Glomerular endothelial cell (primary cell): ENCODE measurements at regions not wholly inside any gene's neighbourhood (a gene's known extent, or its start where the extent isn't known, plus 50 kb on each side); places are given as distances from the start of the nearest gene placed in this dataset.

Source experiments
- DNase-seq: peaks from one replicate; pipeline ENCODE4 v3.0.0-alpha.2; 2011; ENCODE audit warnings: low read depth, low spot score; ENCODE audit errors: extremely low read depth

DNA sequence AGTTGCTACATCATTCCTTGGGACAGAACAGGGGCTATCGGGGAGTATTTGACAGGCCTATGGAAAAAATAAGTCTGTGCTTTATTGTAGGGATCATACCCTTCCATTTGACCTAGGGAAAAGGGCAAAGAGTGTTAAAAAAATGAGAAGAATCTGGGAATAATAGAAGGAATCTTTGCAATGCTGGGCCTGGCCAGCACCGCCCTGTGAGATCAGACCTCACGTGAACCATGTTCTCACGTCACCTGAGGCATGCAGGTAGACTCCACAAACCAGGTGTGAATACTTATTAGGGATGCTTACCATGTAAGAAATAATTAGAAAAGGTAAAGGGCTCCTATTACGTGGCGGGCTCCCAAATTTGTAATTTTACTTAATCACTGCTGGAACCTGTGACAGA is 177.5 kb upstream of the GATA6 start:
- DNase-seq: no peak

DNA sequence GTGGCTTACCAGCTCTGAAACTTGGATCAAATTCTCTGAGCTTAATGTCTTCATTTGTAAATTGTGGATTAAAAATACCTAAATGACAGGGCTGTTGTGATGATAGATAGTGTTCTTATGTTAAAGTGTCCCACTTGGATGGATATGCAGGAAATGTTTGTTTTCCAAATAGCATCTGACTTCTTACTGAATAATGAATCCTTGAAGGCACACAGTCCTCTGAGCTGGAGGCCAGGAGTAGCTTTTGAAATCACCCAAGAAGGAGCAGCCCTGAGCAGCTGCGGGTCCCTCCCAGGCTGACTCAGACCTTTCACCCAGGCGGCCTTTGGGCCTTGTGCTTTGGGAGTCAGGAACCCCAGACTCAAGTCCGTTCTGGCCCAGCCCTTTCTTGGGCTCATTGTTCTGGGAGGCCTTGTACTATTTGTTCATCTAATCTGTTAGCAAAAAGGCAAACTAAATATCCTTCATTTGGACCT is 173.0 kb upstream of the GATA6 start:
- no peak for DNase-seq

DNA sequence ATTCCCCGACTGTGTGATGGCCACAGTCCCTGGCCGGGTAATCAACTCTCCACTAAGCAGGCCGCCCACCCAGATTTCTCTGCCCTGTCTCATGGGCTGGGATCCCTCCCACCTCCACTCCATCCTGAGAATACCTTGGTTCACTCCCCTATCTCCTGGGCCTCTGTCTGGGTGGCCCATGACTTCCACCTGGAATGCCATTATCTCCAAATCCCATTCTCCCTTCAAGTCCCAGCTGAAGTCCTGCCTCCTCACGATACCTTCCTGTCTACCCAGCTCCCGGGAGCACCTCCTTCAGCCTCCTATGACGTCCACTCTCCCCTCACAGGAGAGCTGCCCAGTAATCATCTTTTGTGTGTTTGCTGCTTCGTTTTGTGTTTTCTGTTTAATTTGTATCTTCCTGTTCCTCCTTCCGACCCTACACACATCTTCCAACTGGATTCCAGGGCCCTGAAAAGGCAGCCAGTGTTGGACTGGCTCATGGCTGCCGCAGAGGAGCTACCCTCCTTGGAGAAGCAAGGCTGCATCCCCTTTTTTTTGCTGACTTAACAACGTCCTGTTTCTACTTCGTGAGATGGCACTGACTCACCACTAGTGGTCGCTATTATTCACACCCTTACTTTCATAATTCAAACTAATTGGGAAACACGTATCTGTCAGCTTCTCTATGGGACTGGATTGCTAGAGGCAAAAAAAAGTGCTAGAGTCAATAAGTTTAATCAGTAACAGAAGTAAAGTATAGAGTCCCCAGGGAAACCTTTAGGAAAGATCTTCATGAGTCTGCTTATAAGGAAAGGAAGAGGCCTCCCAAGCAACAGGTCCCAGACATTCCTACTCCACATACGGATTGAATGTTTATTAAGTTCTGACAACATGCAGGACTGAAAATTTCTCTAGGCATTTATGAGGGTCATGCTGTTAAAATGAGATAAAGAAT is 171.9 kb upstream of the GATA6 start:
- peak; percentile 52 for DNase-seq

DNA sequence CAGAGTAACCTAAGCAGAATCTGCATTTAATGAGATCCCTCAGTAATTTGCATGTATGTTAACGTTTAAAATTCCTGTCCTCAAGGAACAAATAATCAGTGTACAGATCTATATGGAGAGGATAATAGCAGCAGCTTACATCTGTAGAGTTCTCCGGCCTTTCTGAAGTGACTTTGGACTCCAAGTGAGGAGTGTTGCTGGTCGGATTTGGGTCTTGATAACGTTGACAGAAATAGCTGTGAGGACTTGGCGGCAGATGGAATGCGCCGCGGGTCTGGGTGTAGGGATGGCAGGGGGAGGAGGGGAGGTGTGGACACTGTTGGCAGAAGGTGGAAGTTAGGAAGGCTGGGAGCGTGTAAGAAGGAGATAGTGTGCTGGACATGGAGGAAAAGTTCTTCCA is 170.9 kb upstream of the GATA6 start:
- DNase-seq: no peak

DNA sequence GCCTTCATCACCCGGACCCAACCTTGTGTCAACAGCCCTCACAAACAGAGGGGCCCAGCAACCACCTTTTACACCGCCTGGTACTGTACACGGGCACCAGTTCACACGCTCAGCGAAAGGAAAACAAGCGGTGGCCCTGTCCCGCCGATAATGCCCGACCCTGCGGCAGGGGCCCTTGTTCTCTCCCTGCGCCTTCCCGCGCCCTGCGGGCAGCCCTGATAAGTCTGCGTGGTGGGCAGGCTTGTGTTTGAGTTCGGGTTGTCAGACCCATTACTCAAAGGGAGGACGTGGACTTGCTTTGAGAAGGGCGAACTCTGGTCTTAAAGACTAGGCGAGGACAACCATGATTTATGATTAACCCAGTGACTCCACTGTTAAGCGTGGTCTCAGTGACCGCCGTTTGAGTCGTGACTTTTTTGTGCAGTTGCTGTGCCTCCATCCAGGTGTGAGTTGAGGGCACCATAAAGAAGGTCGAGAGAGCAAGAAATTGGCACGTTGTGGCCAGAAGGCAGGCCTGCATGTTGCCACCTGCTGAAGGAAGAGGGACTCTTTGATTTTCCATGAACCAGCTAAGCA is 167.4 kb upstream of the GATA6 start:
- DNase-seq: no peak

DNA sequence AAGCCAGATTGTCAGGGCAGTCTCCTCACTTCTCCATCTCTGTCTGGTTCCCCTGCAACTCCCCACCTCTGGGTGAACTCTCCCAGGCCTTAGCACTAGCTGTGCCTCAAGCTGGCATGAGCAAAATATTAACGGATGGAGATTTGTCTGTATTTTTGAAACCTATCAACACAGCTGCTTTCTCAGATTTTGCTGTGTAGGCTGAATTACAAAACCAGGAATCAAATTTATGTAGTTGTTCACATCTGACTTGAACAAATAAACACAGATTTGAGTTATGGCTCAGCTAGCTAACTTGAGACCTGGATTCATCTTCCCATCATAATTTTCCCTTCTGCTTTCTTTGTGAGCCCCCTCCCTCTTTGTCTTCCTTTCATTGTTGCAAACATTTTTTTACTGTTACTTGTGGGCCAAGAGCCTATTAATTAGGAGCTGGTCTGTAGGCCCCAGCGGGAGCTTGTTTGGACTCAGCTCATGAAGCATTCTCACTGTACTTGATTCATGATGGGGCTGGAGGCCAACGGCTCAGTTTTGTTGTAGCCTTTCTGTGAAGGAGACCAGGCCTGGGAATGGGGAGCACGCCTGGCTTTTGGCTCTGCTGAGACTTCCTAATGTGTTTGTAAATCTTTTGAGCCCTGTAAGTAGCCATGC is 164.1 kb upstream of the GATA6 start:
- no peak for DNase-seq

DNA sequence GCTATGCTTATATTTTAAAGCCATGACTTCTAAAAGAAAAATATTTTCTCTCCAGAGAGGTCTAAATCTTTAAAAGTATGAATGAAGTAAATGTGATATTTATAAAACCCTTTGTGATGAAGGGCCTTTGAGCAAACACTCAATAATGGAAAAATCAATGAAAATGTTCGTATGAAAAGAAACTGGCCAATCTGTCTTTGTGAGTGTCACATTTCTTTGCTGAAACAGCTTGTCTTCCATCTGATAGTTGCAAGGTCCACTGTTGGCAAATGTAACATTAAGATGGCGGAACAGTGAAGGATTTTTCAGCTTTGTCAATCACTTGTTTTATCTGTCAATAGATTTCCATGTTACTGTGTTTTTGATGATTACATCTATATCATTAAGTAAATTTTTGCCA is 162.9 kb upstream of the GATA6 start:
- DNase-seq: no peak

DNA sequence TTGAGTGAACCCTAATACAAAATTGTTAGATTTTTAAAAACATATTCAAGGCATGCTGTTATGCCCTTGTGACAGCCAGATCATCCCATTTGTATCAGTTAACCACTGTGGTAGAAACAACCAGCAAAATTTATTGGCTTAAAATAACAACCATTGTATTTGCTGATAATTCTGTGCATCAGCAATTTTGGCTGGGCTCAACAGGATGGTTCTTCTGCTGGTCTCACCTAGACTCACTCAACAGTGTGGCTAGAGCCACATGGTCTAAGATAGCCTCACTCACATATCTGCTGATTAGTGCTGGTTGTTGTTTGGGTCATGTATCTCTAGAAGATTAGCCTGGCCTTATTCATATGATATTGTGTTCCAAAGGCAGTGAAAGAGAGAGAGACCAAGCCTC is 160.1 kb upstream of the GATA6 start:
- DNase-seq: no peak

DNA sequence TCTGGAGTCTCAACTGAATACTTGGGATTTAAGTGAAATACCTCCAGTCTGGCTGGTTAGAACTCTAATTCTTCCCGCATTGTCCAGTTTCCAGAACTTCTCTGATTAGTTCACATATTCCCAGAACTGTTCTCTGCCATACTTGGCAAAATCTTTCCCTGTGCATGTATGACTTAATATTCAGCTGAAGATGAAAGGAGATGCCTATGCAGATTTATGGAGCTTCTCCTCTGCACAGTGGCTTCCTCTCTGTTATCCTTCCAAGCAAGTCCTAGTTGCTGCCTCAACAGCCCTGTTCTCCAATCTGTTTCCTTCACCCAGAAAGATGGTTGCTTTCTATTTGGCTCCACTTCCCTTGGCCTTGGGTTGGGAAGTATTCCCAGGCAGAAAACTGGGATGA is 155.4 kb upstream of the GATA6 start:
- DNase-seq: no peak

DNA sequence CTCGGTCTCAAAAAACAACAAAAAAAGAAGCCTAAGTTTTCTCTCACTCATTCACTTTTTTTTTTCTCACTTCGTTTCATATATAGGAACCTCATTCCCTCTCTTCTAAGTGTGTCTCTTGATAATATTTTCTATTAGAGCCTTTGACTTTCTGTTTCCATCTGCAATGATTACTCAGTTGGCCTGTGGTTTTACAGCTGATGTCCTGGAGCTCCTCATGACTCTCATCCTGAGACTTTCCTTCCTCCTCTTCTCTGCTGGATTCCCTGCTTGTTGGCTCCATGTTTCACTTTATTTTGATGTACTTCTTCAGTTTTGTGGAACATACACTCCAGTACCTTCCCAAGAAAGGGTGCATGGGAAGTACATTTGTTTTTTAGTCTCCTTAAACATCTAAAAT is 154.2 kb upstream of the GATA6 start:
- DNase-seq: no peak

DNA sequence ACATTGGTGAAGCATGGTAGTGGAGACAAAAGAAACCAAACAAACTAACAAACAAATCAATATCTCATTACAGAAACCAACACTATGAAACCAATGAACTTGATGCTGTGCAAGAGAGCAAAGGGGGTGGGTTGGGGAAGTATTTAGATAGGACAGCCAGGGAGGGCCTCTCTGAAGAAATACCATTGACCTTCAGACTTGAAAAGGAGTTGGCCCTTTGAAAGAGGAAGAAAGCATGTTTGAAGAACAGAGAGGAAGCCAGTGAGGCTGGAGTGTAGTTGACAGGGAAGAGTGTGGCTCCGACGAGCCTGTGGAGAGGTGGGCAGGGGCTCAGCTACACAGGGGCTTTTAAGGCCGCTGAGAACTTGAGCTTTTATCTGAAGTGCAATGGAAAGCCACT is 151.0 kb upstream of the GATA6 start:
- no peak for DNase-seq

DNA sequence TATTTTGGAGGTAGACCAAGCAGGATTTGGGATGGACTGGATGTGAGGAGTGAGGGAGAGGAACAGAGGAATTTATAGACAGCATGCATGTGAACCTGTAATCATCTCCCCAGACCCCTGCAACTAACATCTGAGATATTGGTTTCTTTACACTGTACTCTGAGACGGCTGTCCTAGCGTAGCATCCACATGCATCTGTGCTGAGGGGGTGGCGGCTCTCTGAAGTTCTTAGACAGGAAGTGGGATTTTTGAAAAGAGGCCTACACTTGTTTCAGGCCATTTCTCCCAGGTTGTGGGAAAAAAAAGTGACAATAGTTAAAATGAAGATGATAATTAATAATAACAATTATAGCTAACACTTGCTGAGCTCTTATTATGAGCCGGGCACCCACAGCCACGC is 150.2 kb upstream of the GATA6 start:
- no peak for DNase-seq

DNA sequence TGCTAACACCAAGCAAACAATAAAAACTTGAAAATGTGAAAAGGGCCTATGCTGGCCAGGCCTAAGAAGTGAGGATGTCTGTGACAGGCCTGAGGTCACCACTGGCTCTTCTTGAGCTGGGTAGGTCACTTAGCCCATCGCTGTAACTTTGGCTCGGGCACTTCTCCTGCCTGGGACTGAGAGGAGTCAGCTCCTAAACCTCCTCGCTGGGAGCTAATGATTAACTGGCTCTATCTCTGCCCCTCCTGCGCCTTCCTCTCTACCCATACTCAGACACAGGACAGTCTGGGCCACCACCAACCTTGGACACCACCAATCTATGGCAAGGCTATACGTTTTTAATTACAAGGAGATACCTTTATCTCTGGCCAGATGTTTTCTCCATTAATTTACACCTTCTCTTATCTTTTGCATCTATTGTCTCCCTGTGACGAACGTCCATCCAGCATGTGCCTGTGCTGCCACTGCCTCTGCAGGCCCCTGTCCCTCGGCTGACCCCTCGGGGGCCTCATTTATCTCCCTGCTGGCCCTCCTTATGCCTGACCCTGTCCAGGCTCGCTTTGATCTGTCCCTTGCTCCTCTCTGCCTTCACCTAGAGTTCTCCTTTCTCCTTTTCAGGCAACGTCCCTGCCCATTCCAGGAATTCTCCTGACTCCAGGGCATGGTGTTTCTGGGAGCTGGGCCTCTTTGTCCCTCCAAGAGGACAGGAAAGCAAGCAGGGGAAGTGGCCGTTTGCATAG is 149.1 kb upstream of the GATA6 start:
- no peak for DNase-seq

DNA sequence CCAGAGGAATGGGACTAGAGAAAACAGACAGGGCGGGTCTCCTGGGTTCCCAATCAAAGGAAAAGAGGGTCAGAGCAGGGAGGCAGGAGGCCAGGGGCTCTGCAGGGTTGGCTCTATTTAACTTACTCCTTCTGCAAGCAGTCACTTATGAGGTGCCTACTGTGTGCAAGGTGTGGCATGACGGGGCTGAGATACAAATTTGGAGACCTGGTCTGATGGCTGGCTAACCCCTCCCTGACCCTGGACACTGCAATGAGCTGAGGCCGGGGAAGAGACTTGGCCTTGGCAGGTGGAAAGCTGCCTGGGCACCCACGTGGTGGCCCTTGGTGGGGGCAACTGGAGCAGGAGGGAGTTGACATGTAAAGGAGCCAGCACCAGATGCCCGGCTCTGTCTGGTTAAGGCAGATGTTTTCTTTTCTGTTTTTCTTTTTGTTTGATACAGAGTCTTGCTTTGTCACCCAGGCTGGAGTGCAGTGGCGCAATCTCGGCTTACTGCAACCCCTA is 148.5 kb upstream of the GATA6 start:
- DNase-seq: no peak

DNA sequence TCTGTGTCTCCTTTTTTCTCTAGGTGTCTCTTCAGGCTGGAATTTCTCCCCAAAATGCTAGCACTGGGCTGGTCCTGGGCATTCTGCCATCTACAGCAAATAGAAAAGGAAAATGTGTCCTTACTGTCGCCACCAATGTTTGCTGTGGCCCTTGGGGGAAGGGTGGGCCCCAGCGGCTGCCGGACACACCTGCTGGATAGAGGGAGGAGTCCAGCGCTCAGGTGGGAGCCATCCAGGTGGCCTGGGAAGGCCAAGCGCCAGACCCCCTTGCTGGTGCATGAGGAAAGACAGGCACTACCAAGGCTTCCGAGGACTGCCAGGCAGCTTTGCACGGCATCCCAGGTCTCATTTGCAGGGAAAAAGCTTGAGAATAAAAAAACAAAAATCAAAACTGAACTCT is 147.7 kb upstream of the GATA6 start:
- DNase-seq: no peak

DNA sequence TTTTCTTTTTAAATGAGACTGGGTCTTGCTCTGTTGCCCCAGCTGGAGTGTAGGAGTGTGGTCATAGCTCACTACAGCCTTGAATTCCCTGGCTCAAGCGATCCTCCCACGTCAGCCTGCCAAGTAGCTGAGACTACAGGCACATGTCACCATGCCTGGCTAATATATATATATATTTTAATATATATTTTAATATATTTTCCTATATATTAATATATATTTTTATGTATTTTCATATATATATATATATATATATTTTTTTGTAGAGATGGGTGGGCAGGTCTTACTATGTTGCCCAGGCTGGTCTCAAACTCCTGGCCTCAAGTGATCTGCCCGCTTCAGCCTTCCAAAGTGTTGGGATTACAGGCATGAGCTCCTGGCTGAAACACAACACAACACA is 144.5 kb upstream of the GATA6 start:
- no peak for DNase-seq

DNA sequence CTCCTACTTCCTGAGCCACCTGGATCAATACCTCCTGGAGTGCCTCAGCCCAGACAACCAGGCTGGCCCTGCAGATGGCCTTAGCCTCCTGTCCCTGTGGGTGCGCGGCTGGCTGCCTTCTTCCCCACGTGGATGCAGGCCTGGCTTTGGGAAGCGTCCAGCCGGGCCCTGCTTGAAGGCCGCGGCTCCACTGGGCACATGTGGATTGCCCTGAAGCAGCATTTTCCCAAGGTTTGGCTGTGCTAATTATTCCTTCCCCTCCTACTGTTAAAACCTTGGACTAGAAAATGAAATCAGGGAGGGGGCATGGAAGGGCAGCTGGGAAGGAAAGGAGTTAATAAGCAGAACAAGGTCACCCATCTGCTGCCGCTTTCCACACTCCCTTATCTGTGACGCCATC is 143.0 kb upstream of the GATA6 start:
- no peak for DNase-seq

DNA sequence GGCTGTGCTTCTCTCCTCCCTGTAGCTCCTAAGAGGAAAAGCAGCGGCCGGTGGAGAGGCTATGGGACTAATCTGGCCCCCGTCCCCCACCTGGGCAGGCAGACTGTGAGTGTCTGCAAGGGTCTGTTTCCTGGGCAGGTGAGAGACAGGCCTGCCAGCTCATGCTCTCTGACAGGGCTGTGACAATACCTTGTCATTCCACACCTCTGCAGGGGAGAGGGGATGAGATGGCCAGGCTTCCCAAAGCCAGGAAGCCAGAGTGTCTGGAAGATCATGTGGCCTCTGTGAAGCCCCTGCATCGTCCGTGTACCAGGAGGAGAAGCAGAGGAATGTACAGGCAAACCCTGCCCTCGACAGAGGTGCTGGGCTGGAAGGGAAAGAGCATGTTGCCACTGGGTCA is 142.5 kb upstream of the GATA6 start:
- DNase-seq: no peak

DNA sequence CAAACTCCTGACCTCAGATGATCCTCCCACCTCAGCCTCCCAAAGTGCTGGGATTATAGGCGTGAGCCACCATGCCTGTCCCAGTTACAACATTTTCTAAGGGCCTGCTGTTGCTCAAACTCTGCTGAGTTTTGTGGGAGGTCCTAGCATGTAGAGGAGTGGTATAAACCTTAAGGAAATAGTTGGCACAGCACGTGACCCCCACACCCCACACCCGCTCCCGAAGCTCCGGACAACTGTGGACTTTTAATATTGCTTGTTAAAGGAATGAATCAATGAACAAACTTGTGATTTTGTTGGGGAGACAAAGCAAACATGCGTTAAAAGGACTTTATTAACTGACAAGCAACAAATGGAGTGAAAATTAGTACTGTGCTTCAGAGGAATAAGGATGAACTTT is 137.8 kb upstream of the GATA6 start:
- no peak for DNase-seq

DNA sequence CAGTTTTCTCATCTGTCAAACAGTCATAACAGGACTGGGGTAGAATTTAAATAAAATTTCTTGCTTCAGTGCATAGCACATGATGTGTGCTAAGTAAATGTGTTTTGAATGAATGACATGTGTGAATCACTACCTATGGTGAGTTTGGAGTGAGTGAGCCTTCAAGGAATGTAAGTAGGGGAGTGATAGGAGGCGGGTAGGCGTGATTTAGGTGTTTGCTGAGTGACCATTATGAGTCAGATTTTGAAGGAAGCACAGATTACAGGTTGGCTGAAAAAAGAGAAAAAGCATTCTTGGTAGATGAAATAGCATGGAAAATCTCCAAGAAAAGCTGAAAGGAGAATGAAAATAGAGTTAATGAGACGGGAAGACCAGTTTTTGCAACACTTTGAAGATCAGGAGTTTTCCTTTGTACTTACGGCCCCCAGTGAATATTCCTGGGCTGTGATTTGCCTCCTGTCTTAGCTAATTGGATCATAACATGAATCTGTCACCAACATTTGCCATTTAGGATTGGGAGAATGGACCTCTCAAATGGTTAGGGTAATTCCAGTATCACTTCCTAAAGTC is 136.9 kb upstream of the GATA6 start:
- peak; percentile 29 for DNase-seq

DNA sequence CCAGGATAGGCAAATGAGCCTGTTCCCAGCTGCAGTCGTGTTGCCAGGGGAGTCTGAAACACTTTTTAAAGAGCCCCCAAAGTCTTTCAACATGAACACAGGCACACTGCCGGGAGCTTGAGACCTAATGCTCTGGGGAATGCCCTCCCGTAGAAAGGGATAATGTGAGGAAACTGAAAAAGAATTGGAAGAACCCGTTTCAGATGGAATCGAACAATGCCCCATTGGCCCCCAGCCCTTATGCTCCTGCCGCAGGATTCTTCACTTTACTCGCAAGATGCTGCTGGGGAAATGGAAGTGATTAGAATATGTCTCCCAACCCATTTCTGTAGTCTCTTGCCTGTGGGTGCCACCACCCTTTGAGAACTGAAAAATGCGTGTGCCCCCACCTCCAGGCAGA is 136.3 kb upstream of the GATA6 start:
- DNase-seq: no peak
